WTC11 (cell line): ENCODE measurements at regions not wholly inside any gene's neighbourhood (a gene's known extent, or its start where the extent isn't known, plus 50 kb on each side); places are given as distances from the start of the nearest gene placed in this dataset.

Experiments
- ATAC-seq: fragments of 200-7000 bp; cut with Tn5 transposase; 2 replicates; pipeline ENCODE4 v1.10.0; 2021; ENCODE audit warnings: mild to moderate bottlenecking, moderate library complexity
- CTCF ChIA-PET: fragments of 300-600 bp; sonication (Branson Sonifier 250); formaldehyde crosslinking; loops from one replicate; lab custom pipeline; 2021; ENCODE audit warnings: antibody characterized with exemption; lab: Charles Lee
- POLR2A ChIA-PET: fragments of 350-600 bp; sonication (Branson Sonifier 250); formaldehyde crosslinking; loops from one replicate; lab custom pipeline; 2021; ENCODE audit warnings: antibody characterized with exemption; lab: Charles Lee
- DNase-seq: peaks from one replicate; pipeline ENCODE4 v3.0.0; 2021; ENCODE audit warnings: low spot score
- H3K27ac Mint-ChIP-seq: 2 replicates; pipeline ENCODE4 v1.8.0; 2021; ENCODE audit warnings: mixed read lengths
- H3K27me3 Mint-ChIP-seq: 2 replicates; pipeline ENCODE4 v1.8.0; 2021; ENCODE audit warnings: low read depth, mild to moderate bottlenecking, moderate library complexity, mixed read lengths
- H3K36me3 Mint-ChIP-seq: 2 replicates; pipeline ENCODE4 v1.8.0; 2021; ENCODE audit warnings: mixed read lengths
- H3K4me1 Mint-ChIP-seq: 2 replicates; pipeline ENCODE4 v1.8.0; 2022; ENCODE audit warnings: mixed read lengths
- H3K4me3 Mint-ChIP-seq: 2 replicates; pipeline ENCODE4 v1.8.0; 2021; ENCODE audit warnings: mild to moderate bottlenecking, moderate library complexity, mixed read lengths
- H3K9me3 Mint-ChIP-seq: 2 replicates; pipeline ENCODE4 v1.8.0; 2021; ENCODE audit warnings: mixed read lengths
- AR ChIP-seq: fragments of 250-450 bp; sonication (Bioruptor Pico); IDR thresholded peaks from 2 replicates; pipeline ENCODE4 v1.9.0; 2021; ENCODE audit warnings: mild to moderate bottlenecking
- ATF1 ChIP-seq: sonication (generic); formaldehyde crosslinking; IDR thresholded peaks from 2 replicates; pipeline ENCODE4 v1.8.1; 2023; ENCODE audit warnings: mild to moderate bottlenecking, moderate library complexity, missing genetic modification reagents
- ATF2 ChIP-seq: sonication (generic); formaldehyde crosslinking; IDR thresholded peaks from 2 replicates; pipeline ENCODE4 v1.8.1; 2022; ENCODE audit warnings: low read depth, missing genetic modification reagents, borderline replicate concordance
- ATF6 ChIP-seq: sonication (generic); formaldehyde crosslinking; IDR thresholded peaks from 2 replicates; pipeline ENCODE4 v1.8.1; 2023; ENCODE audit warnings: mild to moderate bottlenecking, missing genetic modification reagents
- CBFB ChIP-seq: sonication (generic); formaldehyde crosslinking; IDR thresholded peaks from 2 replicates; pipeline ENCODE4 v1.8.1; 2022; ENCODE audit warnings: mild to moderate bottlenecking, low read depth, missing genetic modification reagents
- CTCF ChIP-seq: fragments of 200-600 bp; IDR thresholded peaks from 2 replicates; pipeline ENCODE4 v1.8.0; 2022; ENCODE audit warnings: antibody characterized with exemption
- E2F4 ChIP-seq: sonication (generic); formaldehyde crosslinking; IDR thresholded peaks from 2 replicates; pipeline ENCODE4 v1.8.1; 2022; ENCODE audit warnings: low read depth, mild to moderate bottlenecking, moderate library complexity, missing genetic modification reagents, borderline replicate concordance
- ETV6 ChIP-seq: sonication (generic); formaldehyde crosslinking; IDR thresholded peaks from 2 replicates; pipeline ENCODE4 v1.8.1; 2022; ENCODE audit warnings: mild to moderate bottlenecking, missing genetic modification reagents
- FOXJ3 ChIP-seq: sonication (generic); formaldehyde crosslinking; IDR thresholded peaks from 2 replicates; pipeline ENCODE4 v1.9.0; 2021; ENCODE audit warnings: missing genetic modification reagents, mild to moderate bottlenecking, borderline replicate concordance
- FOXK1 ChIP-seq: sonication (generic); formaldehyde crosslinking; IDR thresholded peaks from 2 replicates; pipeline ENCODE4 v1.8.0; 2022; ENCODE audit warnings: mild to moderate bottlenecking, moderate library complexity, missing genetic modification reagents
- FOXP1 ChIP-seq: sonication (generic); formaldehyde crosslinking; IDR thresholded peaks from 2 replicates; pipeline ENCODE4 v1.8.0; 2022; ENCODE audit warnings: missing genetic modification reagents, mild to moderate bottlenecking, moderate library complexity, borderline replicate concordance
- FOXP4 ChIP-seq: sonication (generic); formaldehyde crosslinking; IDR thresholded peaks from 2 replicates; pipeline ENCODE4 v1.8.0; 2022; ENCODE audit warnings: mild to moderate bottlenecking, missing genetic modification reagents
- JUN ChIP-seq: sonication (generic); formaldehyde crosslinking; IDR thresholded peaks from 2 replicates; pipeline ENCODE4 v1.8.0; 2023; ENCODE audit warnings: mild to moderate bottlenecking, missing genetic modification reagents
- KAT7 ChIP-seq: sonication (generic); formaldehyde crosslinking; IDR thresholded peaks from 2 replicates; pipeline ENCODE4 v1.8.1; 2023; ENCODE audit warnings: missing genetic modification reagents, mild to moderate bottlenecking, borderline replicate concordance
- MXD4 ChIP-seq: fragments of 250-450 bp; sonication (Bioruptor Pico); IDR thresholded peaks from 2 replicates; pipeline ENCODE4 v1.8.0; 2021; ENCODE audit warnings: mild to moderate bottlenecking, moderate library complexity, borderline replicate concordance
- PRRX2 ChIP-seq: fragments of 250-450 bp; sonication (Bioruptor Pico); IDR thresholded peaks from 2 replicates; pipeline ENCODE4 v1.8.0; 2021; ENCODE audit warnings: mild to moderate bottlenecking
- SP1 ChIP-seq: sonication (generic); formaldehyde crosslinking; conservative IDR thresholded peaks from 2 replicates; pipeline ENCODE4 v1.8.1; 2022; ENCODE audit warnings: missing genetic modification reagents
- ZNF138 ChIP-seq: sonication (generic); formaldehyde crosslinking; conservative IDR thresholded peaks from 2 replicates; pipeline ENCODE4 v1.8.1; 2022; ENCODE audit warnings: mild to moderate bottlenecking, moderate library complexity, missing genetic modification reagents
- ZNF263 ChIP-seq: sonication (generic); formaldehyde crosslinking; IDR thresholded peaks from 2 replicates; pipeline ENCODE4 v1.8.1; 2022; ENCODE audit warnings: low read depth, mild to moderate bottlenecking, moderate library complexity, missing genetic modification reagents
- ZSCAN18 ChIP-seq: fragments of 250-450 bp; sonication (Bioruptor Pico); IDR thresholded peaks from 2 replicates; pipeline ENCODE4 v2.1.2; 2022; ENCODE audit warnings: mild to moderate bottlenecking, moderate library complexity
- TF ChIP-seq, protein P1 (sequence below): sonication (generic); formaldehyde crosslinking; IDR thresholded peaks from 2 replicates; pipeline ENCODE4 v1.8.0; 2023; ENCODE audit warnings: missing genetic modification reagents

DNA sequence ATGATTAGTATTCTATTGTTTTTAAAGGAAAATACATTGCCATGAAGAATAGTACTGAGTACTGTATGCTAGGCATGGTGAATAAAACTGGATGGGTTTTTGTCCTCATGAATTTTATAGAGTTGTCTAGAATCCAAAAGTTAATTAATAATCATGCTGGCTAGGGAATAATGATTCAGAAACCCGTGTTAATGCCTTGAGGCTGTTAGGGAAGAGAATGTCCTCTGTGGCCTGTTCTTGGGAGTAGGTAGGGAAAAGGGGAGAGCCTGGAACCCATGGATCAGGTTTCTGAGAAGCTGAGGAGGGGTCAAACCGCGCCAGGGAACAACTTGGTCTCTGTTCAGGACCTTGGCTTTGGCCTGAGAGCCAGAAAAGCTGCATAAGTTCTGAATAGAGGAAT is 1376.3 kb upstream of the SLC10A2 start (continued):
- TF ChIP-seq, protein P1, sequence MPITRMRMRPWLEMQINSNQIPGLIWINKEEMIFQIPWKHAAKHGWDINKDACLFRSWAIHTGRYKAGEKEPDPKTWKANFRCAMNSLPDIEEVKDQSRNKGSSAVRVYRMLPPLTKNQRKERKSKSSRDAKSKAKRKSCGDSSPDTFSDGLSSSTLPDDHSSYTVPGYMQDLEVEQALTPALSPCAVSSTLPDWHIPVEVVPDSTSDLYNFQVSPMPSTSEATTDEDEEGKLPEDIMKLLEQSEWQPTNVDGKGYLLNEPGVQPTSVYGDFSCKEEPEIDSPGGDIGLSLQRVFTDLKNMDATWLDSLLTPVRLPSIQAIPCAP (CRISPR knock-in tag), result no peak
- TF ChIP-seq FOXJ3, result no peak

GRCh38 chr13:104436555-104436954 is 1370.3 kb upstream of the SLC10A2 start:
- no peak overlapping the region for H3K27ac Mint-ChIP-seq
- no peaks in the 10 kb centered on the region for H3K36me3 Mint-ChIP-seq
- no peak for DNase-seq
- no peak for ATAC-seq
- H3K4me1 Mint-ChIP-seq, result no peaks in the 10 kb centered on the region
- H3K9me3 Mint-ChIP-seq, result no peaks in the 10 kb centered on the region
- no peak for TF ChIP-seq ZSCAN18 (CRISPR knock-in tag)
- TF ChIP-seq, all 79 proteins: peak for 0
- ChIA-PET CTCF (no interaction called here), POLR2A (no interaction called here)
- Mint-ChIP-seq H3K27me3 (no peaks in the 10 kb centered on the region), H3K4me3 (no peak overlapping the region)

GRCh38 chr13:104431895-104432294 is 1365.7 kb upstream of the SLC10A2 start:
- no peak for DNase-seq
- no peak for TF ChIP-seq MXD4 (CRISPR knock-in tag)
- no peak for TF ChIP-seq ZNF263 (CRISPR knock-in tag)
- TF ChIP-seq ZNF138 (CRISPR knock-in tag), result no peak
- TF ChIP-seq FOXK1 (CRISPR knock-in tag), result no peak
- TF ChIP-seq CBFB (CRISPR knock-in tag), result no peak
- no peak for TF ChIP-seq JUN
- TF ChIP-seq KAT7, result no peak
- no peak for TF ChIP-seq SP1 (CRISPR knock-in tag)
- no peak for TF ChIP-seq ATF1 (CRISPR knock-in tag)
- no peak for TF ChIP-seq AR (CRISPR knock-in tag)
- TF ChIP-seq FOXP4, result no peak
- no peak for TF ChIP-seq ATF6 (CRISPR knock-in tag)
- TF ChIP-seq FOXP1 (CRISPR knock-in tag), result no peak
- no peak for TF ChIP-seq CTCF
- no peak for TF ChIP-seq E2F4
- TF ChIP-seq PRRX2 (CRISPR knock-in tag), result no peak
- no peak for TF ChIP-seq ATF2
- TF ChIP-seq ETV6 (CRISPR knock-in tag), result no peak

More at GRCh38 chr13:104431895-104432294, 1365.7 kb upstream of the SLC10A2 start:
- no peak overlapping the region for H3K4me3 Mint-ChIP-seq
- no peaks in the 10 kb centered on the region for H3K4me1 Mint-ChIP-seq
- no peaks in the 10 kb centered on the region for H3K36me3 Mint-ChIP-seq
- ATAC-seq, result no peak
- H3K27me3 Mint-ChIP-seq, result no peaks in the 10 kb centered on the region
- no peak overlapping the region for H3K27ac Mint-ChIP-seq
- ChIA-PET POLR2A (interaction anchor here (0.6 kb wide), 1 partner anchor 328 kb away, joined by 5 read pairs; no protein-coding TSS in a partner anchor), CTCF (no interaction called here)
- H3K9me3 Mint-ChIP-seq, result no peaks in the 10 kb centered on the region
